B cell (primary cell): ENCODE measurements at regions not wholly inside any gene's neighbourhood (a gene's known extent, or its start where the extent isn't known, plus 50 kb on each side); places are given as distances from the start of the nearest gene placed in this dataset.

Source experiments
- EZH2 ChIP-seq: IDR thresholded peaks from 2 replicates; pipeline ENCODE4 v1.6.1; 2012; ENCODE audit warnings: borderline replicate concordance, low read depth, mild to moderate bottlenecking, moderate library complexity, low read length; ENCODE audit not compliant: insufficient read depth, poor library complexity, severe bottlenecking
- TF ChIP-seq, protein P1 (sequence below): fragments of 200-600 bp; IDR thresholded peaks from one replicate; pipeline ENCODE4 v1.8.0; 2022; ENCODE audit warnings: antibody characterized with exemption, mild to moderate bottlenecking

DNA sequence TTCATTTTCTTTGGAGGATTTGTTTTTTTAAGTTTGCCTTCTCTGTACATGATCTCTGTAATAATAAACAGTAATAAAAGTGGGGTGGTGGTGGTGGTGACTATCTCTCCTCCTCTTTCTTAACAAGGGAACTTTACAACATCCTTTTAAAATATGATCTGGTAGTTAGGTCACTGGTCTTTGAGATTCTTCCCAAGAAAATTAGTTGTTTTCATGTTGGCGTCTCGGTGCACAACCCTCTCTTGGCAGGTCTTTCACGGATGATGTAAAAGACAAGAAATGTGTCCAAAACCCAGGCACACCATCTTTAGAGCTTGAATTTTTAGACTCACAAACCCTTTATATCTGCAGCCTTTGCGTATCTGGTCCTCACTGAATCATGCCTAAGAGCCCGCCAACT, 488.5 kb upstream of the TBX3 start:
- no peak for TF ChIP-seq EZH2
- TF ChIP-seq, protein P1, sequence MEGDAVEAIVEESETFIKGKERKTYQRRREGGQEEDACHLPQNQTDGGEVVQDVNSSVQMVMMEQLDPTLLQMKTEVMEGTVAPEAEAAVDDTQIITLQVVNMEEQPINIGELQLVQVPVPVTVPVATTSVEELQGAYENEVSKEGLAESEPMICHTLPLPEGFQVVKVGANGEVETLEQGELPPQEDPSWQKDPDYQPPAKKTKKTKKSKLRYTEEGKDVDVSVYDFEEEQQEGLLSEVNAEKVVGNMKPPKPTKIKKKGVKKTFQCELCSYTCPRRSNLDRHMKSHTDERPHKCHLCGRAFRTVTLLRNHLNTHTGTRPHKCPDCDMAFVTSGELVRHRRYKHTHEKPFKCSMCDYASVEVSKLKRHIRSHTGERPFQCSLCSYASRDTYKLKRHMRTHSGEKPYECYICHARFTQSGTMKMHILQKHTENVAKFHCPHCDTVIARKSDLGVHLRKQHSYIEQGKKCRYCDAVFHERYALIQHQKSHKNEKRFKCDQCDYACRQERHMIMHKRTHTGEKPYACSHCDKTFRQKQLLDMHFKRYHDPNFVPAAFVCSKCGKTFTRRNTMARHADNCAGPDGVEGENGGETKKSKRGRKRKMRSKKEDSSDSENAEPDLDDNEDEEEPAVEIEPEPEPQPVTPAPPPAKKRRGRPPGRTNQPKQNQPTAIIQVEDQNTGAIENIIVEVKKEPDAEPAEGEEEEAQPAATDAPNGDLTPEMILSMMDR, result no peak
